ENCODE measurements at regions not wholly inside any gene's neighbourhood (a gene's known extent, or its start where the extent isn't known, plus 50 kb on each side); places are given as distances from the start of the nearest gene placed in this dataset.
"Not testable (repeated sequence)": the region's sequence is repeated elsewhere in the genome, so short reads cannot be mapped to it uniquely, and the experiment has no call there.

DNA sequence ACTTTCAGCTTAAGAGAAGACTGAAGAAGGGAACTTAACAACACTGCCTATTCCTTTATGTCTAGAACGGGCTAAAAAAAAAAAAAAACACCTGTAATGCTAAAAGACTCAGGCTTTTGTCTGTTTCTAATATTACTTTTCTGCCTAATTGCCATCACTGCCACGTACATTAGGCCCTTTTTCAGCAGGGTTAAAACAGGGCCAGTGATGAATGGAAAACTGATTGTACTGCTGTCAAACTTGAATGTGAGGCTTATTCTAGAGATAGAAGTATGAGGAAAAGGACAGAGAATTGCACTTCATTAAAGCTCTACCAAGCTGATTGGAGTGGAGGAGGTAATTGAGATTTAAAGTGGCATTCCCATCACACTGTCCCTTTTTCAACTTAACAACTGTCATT, 535.8 kb downstream of the PRKD1 start:
- no peak for FAIRE-seq

DNA sequence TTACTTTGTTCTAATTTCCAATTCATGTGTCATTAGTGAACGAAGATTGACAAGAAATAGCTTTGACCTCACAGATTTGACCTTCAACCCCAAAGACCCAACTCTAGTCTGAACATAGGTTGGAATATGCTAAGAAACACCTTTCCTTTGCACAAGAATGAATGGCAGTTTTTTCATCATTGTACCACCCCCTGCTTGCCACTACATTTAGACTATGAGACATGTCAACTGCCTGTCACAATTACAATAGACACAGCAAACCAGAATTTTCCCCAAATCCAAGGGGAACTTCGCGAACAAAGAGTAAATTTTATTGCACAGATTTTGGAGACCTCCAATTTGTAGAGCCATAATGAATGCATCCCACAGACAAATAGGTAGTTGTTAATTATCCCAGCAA, 535.4 kb downstream of the PRKD1 start:
- no peak for FAIRE-seq

DNA sequence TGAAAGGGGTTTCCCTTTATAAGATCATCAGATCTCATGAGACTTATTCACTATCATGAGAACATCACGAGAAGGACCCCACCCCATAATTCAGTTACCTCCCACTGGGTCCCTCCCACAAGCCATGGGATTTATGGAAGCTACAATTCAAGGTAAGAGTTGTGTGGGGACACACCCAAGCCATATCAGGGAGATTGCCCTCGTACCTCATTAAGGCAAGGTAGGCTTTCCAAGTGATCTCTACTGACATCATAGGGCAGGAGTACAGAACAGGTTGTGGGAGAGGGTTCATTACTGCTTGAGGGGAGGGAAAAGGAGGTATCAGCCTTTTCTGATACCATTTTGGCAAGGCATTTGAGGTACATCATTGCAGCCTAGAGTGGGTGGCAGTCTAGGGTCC, 524.6 kb downstream of the PRKD1 start:
- FAIRE-seq, result no peak

DNA sequence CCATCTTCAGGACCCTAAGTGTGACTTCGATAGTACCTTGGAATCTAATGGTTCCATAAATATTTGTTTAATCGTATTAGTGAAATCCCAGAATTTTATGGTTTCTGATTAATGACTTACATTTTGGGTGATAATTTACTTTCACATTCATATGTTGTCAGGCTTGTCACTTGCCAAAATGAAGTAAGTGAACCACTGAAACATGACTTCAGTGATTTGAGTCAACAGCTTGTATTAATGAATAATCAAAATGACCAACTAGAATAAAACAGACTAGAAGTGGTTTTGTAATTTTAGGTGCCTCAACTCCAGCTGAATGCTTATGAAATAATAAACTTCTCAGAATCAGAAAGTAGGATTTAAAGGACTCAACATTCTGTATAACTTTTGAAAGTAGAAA, 517.1 kb downstream of the PRKD1 start:
- FAIRE-seq, result no peak

DNA sequence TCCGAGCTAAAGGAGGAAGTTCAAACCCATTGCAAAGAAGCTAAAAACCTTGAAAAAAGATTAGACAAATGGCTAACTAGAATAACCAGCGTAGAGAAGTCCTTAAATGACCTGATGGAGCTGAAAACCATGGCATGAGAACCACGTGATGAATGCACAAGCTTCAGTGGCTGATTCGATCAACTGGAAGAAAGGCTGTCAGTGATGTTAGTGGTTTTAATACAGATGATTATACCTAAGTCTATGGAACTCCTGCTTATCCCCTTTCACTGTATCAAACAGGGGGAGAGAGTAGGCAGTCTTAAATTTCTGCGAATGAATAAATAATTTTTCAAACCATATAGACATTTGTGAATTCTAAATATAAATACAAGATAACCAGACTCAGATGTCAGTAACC, 512.7 kb downstream of the PRKD1 start:
- not testable (repeated sequence) for FAIRE-seq

DNA sequence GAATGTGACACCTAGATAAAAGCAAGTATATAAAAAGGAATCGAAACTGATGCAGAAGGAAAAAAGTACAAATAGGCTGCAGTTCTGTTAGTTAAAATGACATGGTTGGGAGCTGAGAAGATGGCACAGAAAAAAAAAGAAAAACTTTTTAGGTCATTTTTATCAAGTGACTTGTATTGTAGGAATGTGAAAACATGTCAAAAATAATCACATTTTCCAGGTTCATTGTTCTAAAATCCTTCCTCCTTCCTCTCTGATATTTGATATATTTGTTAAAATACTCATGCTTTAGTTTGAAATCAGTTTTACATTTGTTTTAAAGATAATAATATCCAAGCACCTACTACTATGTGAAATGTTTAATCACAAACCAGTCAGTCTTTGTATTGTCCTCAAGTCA, 507.9 kb downstream of the PRKD1 start:
- FAIRE-seq, result no peak

DNA sequence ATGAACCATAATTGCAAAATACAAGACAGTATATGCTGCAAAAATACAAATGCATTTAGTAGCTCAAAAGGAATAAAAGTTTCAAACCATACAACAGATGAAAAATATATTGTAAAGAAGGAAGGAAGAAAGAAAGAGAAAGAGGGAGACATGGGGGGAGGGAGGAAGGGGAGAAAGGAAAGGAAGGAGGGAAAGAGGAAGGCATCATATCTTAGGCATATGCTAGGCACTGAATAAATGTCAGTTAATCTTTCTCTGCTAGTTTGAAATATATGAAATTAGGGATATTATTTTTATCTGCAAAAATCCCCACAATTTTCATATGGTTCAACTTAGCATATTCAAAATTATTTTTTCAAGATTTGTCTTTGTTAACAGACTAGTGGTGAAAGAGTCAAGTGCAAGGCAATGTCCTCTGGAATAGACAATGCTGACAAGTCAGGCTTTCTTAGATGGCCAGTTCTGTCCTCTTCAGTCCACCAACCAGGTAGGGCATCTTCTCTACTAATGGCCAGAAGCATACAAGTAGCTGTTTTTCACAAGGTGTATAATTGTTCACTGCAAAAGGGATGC, 506.4 kb downstream of the PRKD1 start:
- no peak for FAIRE-seq

DNA sequence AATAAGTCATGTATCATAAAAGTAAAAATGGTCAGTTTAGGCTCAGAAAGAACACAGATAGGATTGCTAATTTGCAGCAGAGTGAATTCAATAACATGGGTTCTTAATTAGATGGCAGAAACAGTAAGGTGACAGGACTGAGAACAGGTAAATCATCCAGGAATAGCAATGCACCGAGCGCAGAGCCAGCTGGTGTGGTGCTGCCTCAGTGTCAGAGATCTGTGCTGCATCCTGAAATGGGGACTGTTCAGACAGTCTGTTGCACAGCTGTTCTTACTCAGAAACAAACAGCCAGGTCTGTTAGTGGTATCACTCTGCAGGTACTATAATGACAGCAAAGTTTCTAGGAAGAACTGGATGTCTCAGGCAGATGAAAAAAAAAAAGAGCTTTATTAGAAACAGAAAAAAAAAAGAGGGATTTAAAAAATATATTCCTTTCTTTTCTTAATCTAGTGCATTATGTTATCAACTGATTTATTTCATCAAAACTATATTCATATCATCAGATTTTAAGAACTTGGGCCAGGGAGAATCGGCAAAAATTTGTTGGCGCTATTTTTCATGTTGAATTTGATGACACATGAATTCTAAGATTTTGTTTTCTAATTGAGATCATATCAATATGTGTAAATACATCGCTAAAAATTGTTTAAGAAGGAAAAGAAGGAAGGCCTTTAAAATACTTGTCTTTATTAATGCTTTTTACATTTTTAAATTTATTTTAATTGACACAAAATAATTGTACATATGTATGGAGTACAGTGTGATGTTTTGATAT, 501.8 kb downstream of the PRKD1 start:
- no peak for FAIRE-seq

DNA sequence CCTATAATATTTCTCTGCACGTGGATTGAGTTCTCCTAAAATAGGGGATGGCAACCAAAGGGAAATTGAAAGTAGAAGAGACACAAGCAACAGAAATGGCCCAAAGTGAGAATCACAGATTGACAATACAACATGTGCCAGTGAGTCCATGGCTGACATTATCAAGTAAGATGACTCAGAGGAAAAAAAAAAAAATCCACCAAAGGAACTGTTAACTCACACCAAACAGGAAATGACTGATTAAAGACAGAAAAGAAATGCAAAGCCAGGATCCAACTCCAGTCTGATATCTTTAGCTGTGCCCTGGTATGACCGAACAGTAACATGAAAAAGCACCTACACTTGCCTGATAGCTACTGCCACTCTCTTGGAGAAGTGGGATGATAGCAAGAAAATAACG, 485.0 kb downstream of the PRKD1 start:
- no peak for FAIRE-seq

DNA sequence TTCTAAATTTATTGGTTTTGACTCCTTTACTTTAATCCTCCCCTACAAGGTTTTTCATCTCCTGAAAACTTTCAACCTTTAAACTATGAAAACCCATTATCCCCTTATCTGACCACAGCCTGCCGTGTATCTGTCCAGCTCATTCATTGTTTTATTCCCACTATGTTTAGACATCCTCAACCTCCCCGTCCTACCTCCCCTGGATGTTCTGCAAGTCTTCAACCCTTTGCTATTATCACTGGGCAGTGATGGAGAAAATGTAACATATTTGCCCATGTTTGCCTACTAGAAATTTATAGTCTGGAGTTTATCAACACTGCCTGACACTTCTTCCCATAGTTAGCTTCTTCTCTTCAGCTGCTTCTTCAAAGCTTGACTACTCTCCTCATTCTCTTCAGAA, 483.4 kb downstream of the PRKD1 start:
- no peak for FAIRE-seq

DNA sequence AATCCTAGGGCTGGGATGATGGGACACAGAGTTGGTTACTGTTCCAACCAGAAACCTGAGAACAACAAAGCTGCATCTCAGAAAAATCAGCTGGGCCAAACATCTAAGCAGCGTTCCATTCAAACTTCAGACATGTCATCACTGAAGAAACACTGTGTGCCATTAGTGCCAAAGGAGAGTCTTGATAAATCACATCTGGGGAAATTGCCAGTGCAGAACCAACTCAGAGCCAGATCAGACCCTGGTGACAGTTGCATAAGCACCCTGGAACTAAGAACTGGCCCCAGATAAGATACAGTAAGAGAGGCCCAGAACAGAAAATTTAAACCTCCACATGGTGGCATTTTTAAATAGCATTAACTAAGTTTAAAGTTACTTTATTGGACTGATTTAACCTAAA, 482.8 kb downstream of the PRKD1 start:
- no peak for FAIRE-seq

DNA sequence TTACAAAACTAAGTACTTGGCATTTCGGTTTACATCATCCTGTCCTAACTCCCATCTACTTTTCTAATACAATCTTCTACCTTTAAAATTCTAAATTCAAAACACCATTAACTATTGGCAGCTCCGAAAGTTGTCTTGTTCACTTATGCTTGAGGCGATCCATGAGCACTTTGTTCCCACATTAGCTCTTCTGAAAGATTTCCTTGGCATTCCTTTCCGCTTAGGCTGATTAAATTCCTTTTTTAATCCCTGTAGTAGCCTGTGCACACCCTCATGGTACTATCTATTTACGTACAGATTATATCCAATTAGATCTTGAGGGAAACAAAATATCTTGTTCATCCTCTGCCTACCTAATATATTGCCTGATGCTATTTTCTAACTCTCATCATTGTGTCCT, 480.7 kb downstream of the PRKD1 start:
- FAIRE-seq, result no peak

DNA sequence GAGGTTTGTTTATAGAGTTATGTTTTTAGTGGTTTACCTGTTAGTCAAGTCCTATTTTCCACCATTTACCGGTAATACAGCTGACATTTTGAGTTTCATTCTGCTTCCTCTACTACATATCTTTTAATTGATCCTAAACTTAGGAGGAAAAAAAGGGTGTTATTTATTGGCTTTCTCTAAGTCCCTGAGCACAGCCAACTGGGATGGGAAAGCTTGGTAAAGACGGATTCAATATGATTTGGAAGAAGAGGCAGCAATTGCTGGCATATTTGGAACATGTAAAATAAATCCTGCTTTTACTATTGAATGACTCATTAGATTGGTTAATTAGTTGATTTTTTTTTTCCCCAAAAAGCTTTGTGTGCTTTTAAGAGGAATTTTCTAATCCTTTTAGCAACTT, 475.7 kb downstream of the PRKD1 start:
- FAIRE-seq, result no peak

DNA sequence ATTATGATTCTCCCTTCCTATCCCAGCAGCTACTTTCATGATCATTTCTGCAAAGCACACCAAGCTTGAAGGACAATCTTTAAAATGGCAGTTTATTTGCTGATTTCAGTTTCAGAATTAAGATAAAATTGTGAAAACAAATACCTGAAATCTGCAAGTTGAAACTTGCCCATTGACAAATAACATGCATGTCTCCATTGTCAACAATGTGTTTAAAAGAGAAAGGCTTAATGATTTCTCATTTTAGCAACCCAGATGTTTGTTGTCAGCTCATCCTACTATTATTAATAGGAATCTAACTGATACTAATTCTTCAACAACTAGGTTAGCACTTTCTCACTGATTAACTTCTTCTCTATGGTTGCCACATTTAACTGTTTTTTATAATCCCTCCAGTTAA, 474.6 kb downstream of the PRKD1 start:
- no peak for FAIRE-seq

DNA sequence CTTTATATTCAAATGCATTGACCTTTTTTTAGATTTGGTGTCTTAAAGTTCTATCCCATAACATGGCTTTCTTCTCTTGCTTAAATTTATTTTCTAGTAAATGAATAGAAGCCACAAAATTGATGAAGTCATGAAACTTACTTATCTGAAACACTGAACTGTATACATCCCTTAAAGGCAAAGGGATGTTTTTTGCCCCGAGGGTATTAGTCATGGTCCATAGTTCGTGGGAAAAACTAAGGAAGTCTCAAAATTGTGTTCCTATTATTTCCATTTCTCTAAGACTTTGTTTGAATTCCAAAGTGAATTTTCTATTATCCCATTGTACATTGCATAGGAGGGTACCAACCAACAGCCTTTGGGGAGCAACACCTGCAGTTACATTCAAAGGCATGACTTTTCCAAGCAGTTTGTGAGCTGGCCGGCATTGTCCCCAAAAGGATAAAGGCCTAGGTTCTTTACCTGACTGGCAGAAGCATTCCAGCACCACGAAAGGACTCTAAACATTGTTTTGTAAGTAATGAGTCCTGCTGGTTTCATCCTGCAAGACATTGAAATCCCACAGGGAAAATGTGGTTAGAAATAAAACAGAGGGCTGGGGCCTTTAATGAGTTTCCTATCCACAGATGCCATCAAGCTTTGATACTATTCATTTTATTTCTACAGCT, 473.5 kb downstream of the PRKD1 start:
- FAIRE-seq, result no peak

DNA sequence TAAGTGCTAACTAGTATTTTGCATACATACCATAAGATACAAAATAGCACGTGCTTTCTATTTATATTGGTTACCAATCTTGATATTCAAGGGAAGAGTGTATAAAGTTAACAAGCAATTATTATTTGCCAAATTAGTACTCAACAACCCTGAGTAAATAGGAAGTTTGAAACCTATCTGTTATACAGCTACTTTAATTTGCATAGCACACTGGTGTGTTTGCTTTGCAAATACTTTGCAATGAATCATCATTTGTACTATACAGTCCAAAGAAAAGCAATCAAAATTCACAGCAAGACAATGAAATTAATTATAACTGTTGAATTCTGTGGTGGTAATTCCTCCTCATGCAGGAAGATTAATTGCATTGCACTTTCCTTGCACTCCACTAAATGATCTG, 469.1 kb downstream of the PRKD1 start:
- FAIRE-seq, result no peak

DNA sequence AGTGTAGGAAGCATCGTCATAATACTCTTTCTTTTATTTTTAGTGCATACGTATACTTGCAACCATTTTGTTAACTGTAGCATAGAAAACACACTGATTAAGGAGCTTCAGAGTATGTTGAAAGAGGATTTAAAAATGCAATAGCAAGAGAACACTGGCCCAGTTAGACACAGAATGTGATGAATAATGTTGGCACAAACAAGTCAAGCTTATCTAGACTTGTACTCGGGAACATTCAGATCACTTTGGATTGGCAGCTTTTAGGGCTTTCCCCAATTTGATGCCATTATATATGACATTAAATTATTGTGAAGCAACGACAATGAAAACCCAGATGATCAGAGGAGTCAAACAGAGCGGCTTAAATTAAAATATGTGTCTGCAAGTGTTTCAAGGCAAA, 468.1 kb downstream of the PRKD1 start:
- FAIRE-seq, result no peak

DNA sequence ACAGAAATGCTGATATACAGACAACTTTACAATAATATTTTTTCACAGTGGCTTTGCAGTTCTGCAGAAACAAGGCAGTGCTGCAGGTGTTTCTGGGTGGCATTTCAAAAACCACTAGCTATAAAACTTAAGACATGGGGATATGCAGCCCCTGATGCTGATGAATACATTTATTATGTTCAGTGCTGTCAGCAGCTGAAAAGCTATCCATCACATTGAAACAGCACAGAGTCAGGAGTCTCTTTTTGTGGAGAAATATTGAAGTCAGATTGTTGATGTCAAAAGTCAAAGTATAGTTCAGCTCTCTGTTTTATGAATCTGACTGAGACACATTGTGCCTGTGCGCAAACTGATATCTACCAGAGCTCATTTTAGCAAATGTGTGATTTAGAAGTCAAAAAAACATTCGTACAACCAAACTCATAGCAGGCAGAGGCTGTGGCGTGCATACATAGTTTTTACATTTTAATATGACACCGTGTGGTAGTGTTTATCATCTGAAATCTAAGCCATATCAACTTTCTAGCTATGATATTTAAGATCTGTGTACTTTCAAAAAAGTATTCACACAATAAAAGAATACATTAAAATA, 467.6 kb downstream of the PRKD1 start:
- FAIRE-seq, result no peak

DNA sequence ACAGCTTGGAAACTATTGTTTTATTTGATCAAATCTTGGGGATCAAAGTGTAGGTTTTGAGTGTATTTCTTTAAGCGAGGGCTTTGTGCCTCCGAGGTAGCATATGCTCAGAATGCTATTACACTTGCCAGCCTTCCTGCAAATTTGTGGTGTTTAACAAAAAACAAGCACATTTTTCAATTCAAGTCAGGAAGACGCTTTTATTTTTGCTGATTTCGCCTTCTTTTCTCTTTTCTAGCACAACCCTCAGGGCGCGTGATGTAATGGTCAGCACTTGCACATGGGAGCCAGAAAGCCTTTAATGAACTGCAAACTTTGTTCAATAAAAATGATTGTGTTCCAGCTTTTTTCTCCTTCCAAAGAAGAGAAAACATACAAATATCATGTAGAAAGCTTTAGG, 466.5 kb downstream of the PRKD1 start:
- no peak for FAIRE-seq

DNA sequence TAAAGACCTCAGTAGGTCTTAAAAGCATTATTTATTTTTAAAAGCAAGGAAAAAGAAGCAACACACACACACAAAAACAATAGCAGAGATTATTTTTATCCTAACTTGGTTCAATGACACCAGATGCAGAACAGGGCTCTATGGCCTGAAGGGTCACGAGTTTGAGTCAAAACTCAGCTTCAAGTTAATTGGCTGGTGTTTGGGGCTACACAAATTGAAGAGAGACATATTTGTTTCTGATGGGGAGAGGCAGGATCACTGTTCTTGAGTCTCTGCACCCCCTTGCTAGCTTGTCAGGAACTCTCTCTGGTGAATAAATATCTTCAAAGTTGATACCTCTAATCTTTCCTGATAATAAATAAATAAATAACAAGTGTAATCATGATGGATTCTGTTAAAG, 466.1 kb downstream of the PRKD1 start:
- no peak for FAIRE-seq

DNA sequence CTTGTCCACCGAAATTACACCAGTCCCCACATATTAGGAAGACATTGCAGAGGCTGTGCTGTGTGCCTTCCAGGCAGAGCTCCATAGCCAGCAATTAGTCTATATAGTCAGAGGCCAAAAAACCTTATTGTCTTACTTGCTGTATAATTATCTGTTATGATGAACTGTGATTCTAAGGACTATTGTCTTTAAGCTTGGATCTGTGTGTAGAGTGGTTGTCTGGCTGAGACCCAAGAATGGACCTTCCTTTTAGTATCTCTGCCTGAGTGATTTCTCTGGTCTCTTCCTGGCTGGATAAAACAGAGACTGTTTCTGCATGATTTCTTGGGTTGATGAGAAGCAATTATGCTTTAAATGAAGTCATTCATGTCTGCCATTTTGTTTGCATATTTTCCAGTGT, 465.3 kb downstream of the PRKD1 start:
- FAIRE-seq, result no peak

DNA sequence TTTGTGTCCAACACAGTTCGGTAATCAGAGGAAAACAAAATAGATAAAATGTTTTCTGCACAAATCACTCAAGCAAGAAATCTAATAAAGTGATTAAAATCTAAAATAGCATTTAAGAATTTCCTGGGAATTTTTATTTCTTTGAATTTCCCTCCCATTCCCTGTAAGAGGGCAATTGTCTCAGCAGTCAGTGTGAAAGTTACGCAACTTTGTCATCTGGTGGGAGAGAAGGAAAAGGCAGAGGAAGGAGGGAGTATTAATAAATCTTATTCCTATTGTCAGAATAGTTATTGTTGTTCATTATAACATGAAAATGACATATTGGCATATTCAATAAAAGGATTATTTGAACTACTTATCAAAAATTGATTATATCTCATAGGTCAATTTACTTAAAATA, 464.9 kb downstream of the PRKD1 start:
- FAIRE-seq, result peak; percentile 27

DNA sequence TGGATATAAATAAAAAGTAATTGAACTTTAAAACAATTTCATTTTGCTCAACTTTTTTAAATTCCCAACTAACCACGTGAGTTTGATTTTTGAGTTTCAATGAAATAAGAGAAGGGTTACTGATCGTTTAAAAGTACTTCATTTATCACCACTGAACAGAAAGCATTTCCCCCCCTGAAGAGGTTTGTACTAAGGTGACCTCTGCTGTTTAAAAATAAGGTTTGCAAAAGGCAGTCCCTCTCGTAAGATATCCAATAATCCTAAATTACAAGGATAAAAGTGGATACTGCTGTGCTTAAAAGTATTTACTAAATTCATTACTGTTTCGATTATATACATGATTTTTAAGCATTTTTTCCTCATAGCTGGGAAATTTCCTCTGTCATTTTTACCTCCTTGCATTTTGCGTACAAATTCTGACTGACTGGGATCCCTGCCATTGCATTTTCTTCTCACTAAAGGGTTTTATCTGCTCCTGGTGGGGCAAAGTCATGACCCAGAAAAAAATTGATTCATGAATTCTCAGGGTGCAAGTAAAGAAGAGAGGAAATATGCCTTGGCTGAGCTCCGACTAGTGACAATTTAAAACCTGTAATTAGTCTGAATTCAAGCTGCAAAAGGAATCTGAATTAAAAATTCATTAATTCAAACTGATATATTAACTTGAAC, 463.8 kb downstream of the PRKD1 start:
- peak; percentile 11 for FAIRE-seq

DNA sequence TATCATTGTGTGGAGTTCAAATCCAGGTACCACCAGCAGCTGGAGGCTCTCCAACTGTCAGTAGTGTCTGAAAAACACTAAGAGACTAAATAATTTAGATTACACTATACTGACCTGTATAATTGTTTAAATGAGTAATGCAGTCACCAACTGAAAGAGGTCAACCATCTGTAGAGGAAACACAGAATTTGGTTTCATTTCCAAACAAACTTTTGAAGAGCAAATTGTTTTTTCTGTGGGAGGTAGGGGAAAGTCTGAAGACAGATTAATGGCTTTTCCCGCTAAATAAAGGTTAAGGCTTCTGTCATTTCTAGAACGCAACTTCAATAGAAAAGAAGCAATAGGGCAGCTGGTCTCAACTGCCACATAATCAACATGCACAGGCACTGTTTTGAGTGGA, 462.6 kb downstream of the PRKD1 start:
- no peak for FAIRE-seq

Data from A204.1 (cell line).